Naive B cell (primary cell): ENCODE measurements at regions not wholly inside any gene's neighbourhood (a gene's known extent, or its start where the extent isn't known, plus 50 kb on each side); places are given as distances from the start of the nearest gene placed in this dataset.
"Not testable (repeated sequence)": the region's sequence is repeated elsewhere in the genome, so short reads cannot be mapped to it uniquely, and the experiment has no call there.

Experiments used
- ATAC-seq, 2 donors: fragments of 150-1000 bp; cut with Tn5 transposase; 2 replicates each; pipeline ENCODE4 v1.10.0; 2021; ENCODE audit warnings: low read depth in 2 of 2, mild to moderate bottlenecking in 2 of 2, moderate library complexity in 2 of 2
- DNase-seq: peaks from one replicate; pipeline ENCODE4 v3.0.0; 2022
- H3K27ac Mint-ChIP-seq, 6 donors: one replicate each; pipeline ENCODE4 v1.8.0; 2020 to 2022; ENCODE audit warnings: mild to moderate bottlenecking in 6 of 6, mixed read lengths in 6 of 6, moderate library complexity in 5 of 6, inconsistent platforms in 2 of 6
- H3K27me3 Mint-ChIP-seq, 3 donors: one replicate each; pipeline ENCODE4 v1.8.0; 2021 to 2022; ENCODE audit warnings: mixed read lengths in 3 of 3, mild to moderate bottlenecking in 1 of 3
- H3K36me3 Mint-ChIP-seq, 2 donors: one replicate each; pipeline ENCODE4 v1.8.0; 2020 to 2022; ENCODE audit warnings: mixed read lengths in 2 of 2, inconsistent platforms in 1 of 2, mild to moderate bottlenecking in 1 of 2
- H3K4me1 Mint-ChIP-seq, 3 donors: one replicate each; pipeline ENCODE4 v1.8.0; 2020 to 2022; ENCODE audit warnings: mixed read lengths in 3 of 3, inconsistent platforms in 1 of 3, mild to moderate bottlenecking in 1 of 3, moderate library complexity in 1 of 3
- H3K4me3 Mint-ChIP-seq, 8 donors: one replicate each; pipeline ENCODE4 v1.8.0; 2020 to 2022; ENCODE audit warnings: mild to moderate bottlenecking in 8 of 8, mixed read lengths in 8 of 8, moderate library complexity in 8 of 8, inconsistent platforms in 2 of 8
- H3K9me3 Mint-ChIP-seq, 7 donors: one replicate each; pipeline ENCODE4 v1.8.0; 2020 to 2022; ENCODE audit warnings: mixed read lengths in 7 of 7, mild to moderate bottlenecking in 5 of 7, inconsistent platforms in 2 of 7, moderate library complexity in 1 of 7

GRCh38 chr9:62810811-62811315, 1621.0 kb downstream of the SPATA31A7 start:
- peaks cover 18 to 35% (median 26%) of the 10 kb centered on the region in 3 donors for H3K27me3 Mint-ChIP-seq
- DNase-seq, H3K36me3 Mint-ChIP-seq, ATAC-seq, H3K27ac Mint-ChIP-seq, H3K9me3 Mint-ChIP-seq, H3K4me3 Mint-ChIP-seq, H3K4me1 Mint-ChIP-seq: not testable (repeated sequence)

- peaks cover 0 to 10% (median 3%) of the 10 kb centered on the region in 7 donors for H3K9me3 Mint-ChIP-seq
- DNase-seq, H3K36me3 Mint-ChIP-seq, H3K4me3 Mint-ChIP-seq, H3K27ac Mint-ChIP-seq, ATAC-seq, H3K4me1 Mint-ChIP-seq: not testable (repeated sequence)
- H3K27me3 Mint-ChIP-seq = peaks cover 28 to 36% (median 35%) of the 10 kb centered on the region in 3 donors
These were observed 1625.6 kb downstream of the SPATA31A7 start for GRCh38 chr9:62815436-62815835.

- peaks cover 0 to 10% (median 3%) of the 10 kb centered on the region in 7 donors for H3K9me3 Mint-ChIP-seq
- H3K36me3 Mint-ChIP-seq, H3K4me3 Mint-ChIP-seq, ATAC-seq, H3K4me1 Mint-ChIP-seq, DNase-seq, H3K27ac Mint-ChIP-seq: not testable (repeated sequence)
- H3K27me3 Mint-ChIP-seq = peaks cover 24 to 36% (median 30%) of the 10 kb centered on the region in 3 donors
These were observed 1626.5 kb downstream of the SPATA31A7 start for GRCh38 chr9:62816331-62816730.

- H3K27ac Mint-ChIP-seq, H3K36me3 Mint-ChIP-seq, H3K4me3 Mint-ChIP-seq, DNase-seq, H3K4me1 Mint-ChIP-seq, ATAC-seq: not testable (repeated sequence)
- Mint-ChIP-seq H3K9me3 (peaks cover 0 to 10% (median 3%) of the 10 kb centered on the region in 7 donors), H3K27me3 (peaks cover 24 to 36% (median 30%) of the 10 kb centered on the region in 3 donors)
These were observed 1627.4 kb downstream of the SPATA31A7 start for GRCh38 chr9:62817214-62817613.

GRCh38 chr9:62822185-62822584, 1632.3 kb downstream of the SPATA31A7 start:
- not testable (repeated sequence) for ATAC-seq, H3K36me3 Mint-ChIP-seq, H3K4me3 Mint-ChIP-seq, H3K9me3 Mint-ChIP-seq, H3K4me1 Mint-ChIP-seq, H3K27ac Mint-ChIP-seq, DNase-seq
- peaks cover 9 to 18% (median 16%) of the 10 kb centered on the region in 3 donors for H3K27me3 Mint-ChIP-seq

- H3K27ac Mint-ChIP-seq, DNase-seq, ATAC-seq, H3K36me3 Mint-ChIP-seq, H3K9me3 Mint-ChIP-seq, H3K4me1 Mint-ChIP-seq, H3K4me3 Mint-ChIP-seq: not testable (repeated sequence)
- peaks cover 8 to 21% (median 18%) of the 10 kb centered on the region in 3 donors for H3K27me3 Mint-ChIP-seq
These were observed 1638.4 kb downstream of the SPATA31A7 start for GRCh38 chr9:62827957-62828907.

GRCh38 chr9:62830829-62831459, 1641.1 kb downstream of the SPATA31A7 start:
- not testable (repeated sequence) for H3K4me1 Mint-ChIP-seq, H3K4me3 Mint-ChIP-seq, H3K36me3 Mint-ChIP-seq, DNase-seq, H3K9me3 Mint-ChIP-seq, ATAC-seq, H3K27ac Mint-ChIP-seq
- H3K27me3 Mint-ChIP-seq = peaks cover 8 to 15% (median 11%) of the 10 kb centered on the region in 3 donors

- not testable (repeated sequence) for H3K9me3 Mint-ChIP-seq, H3K27ac Mint-ChIP-seq, H3K4me1 Mint-ChIP-seq, DNase-seq, H3K4me3 Mint-ChIP-seq, ATAC-seq, H3K36me3 Mint-ChIP-seq
- H3K27me3 Mint-ChIP-seq = peaks cover 5 to 15% (median 6%) of the 10 kb centered on the region in 3 donors
These were observed 1643.7 kb downstream of the SPATA31A7 start for GRCh38 chr9:62833323-62834200.

GRCh38 chr9:62837254-62837911, 1647.5 kb downstream of the SPATA31A7 start:
- not testable (repeated sequence) for ATAC-seq, H3K9me3 Mint-ChIP-seq, H3K4me1 Mint-ChIP-seq, H3K27ac Mint-ChIP-seq, H3K36me3 Mint-ChIP-seq
- H3K4me3 Mint-ChIP-seq = peak overlapping the region in 5 of 8 donors; percentile 15 to 84 (median 37)
- peaks cover 2 to 13% (median 12%) of the 10 kb centered on the region in 3 donors for H3K27me3 Mint-ChIP-seq
- DNase-seq = peak; percentile 38

- not testable (repeated sequence) for H3K9me3 Mint-ChIP-seq, H3K4me1 Mint-ChIP-seq, H3K36me3 Mint-ChIP-seq
- DNase-seq (peak; percentile 91), ATAC-seq (peak; percentile 93 to 98)
- Mint-ChIP-seq H3K27me3 (peaks cover 10 to 20% (median 20%) of the 10 kb centered on the region in 3 donors), H3K27ac (peak overlapping the region; percentile 72 to 89 (median 80)), H3K4me3 (peak overlapping the region; percentile 84 to 95 (median 92))
These were observed 1648.3 kb downstream of the SPATA31A7 start for GRCh38 chr9:62838024-62838718.

- Mint-ChIP-seq H3K27me3 (peaks cover 13 to 24% (median 22%) of the 10 kb centered on the region in 3 donors), H3K4me3 (peak overlapping the region in 2 of 8 donors; percentile 53 to 57), H3K9me3 (peaks cover 8 to 12% (median 9%) of the 10 kb centered on the region in 7 donors), H3K36me3 (peaks cover 0 to 12% of the 10 kb centered on the region in 2 donors)
- not testable (repeated sequence) for DNase-seq, H3K4me1 Mint-ChIP-seq, ATAC-seq, H3K27ac Mint-ChIP-seq
These were observed 1649.3 kb downstream of the SPATA31A7 start for GRCh38 chr9:62839168-62839567.

- ATAC-seq, H3K4me3 Mint-ChIP-seq: not testable (repeated sequence)
These were observed 1653.3 kb downstream of the SPATA31A7 start for GRCh38 chr9:62843145-62843544.

More at GRCh38 chr9:62843145-62843544, 1653.3 kb downstream of the SPATA31A7 start:
- H3K27ac Mint-ChIP-seq, H3K4me1 Mint-ChIP-seq, DNase-seq: not testable (repeated sequence)
- peaks cover 13 to 24% (median 21%) of the 10 kb centered on the region in 3 donors for H3K27me3 Mint-ChIP-seq
- H3K9me3 Mint-ChIP-seq = peaks cover 8 to 12% (median 9%) of the 10 kb centered on the region in 7 donors
- peaks cover 0 to 12% of the 10 kb centered on the region in 2 donors for H3K36me3 Mint-ChIP-seq
